C4-2B (cell line): ENCODE measurements at regions not wholly inside any gene's neighbourhood (a gene's known extent, or its start where the extent isn't known, plus 50 kb on each side); places are given as distances from the start of the nearest gene placed in this dataset.

Experiments used
- CTCF ChIP-seq: fragments of 450-650 bp; conservative IDR thresholded peaks from 2 replicates; pipeline ENCODE4 v1.5.1; 2017; ENCODE audit warnings: mild to moderate bottlenecking
- ZFX ChIP-seq: fragments of 450-650 bp; IDR thresholded peaks from 2 replicates; pipeline ENCODE4 v1.6.1; 2017

GRCh38 chr1:200228081-200228480, 181.8 kb downstream of the ZNF281 start:
- TF ChIP-seq CTCF (no peak), ZFX (no peak)
